DMS153 (cell line): ENCODE measurements at regions not wholly inside any gene's neighbourhood (a gene's known extent, or its start where the extent isn't known, plus 50 kb on each side); places are given as distances from the start of the nearest gene placed in this dataset.
"Not testable (repeated sequence)": the region's sequence is repeated elsewhere in the genome, so short reads cannot be mapped to it uniquely, and the experiment has no call there.

Source experiments
- DNase-seq: peaks from one replicate; lab custom pipeline; 2025; lab: John Stamatoyannopoulos, UW

- no peak for DNase-seq
These were observed 483.9 kb downstream of the OMA1 start for GRCh38 chr1:58062635-58063034.

- no peak for DNase-seq
These were observed 485.9 kb downstream of the OMA1 start for GRCh38 chr1:58060559-58061170.

- DNase-seq = no peak
These were observed 486.7 kb downstream of the OMA1 start for GRCh38 chr1:58059789-58060188.

GRCh38 chr1:58058323-58058722, 488.2 kb downstream of the OMA1 start:
- no peak for DNase-seq

GRCh38 chr1:58057826-58058225, 488.7 kb downstream of the OMA1 start:
- no peak for DNase-seq

- DNase-seq = not testable (repeated sequence)
These were observed 495.3 kb downstream of the OMA1 start for GRCh38 chr1:58051187-58051586.

GRCh38 chr1:58047265-58047858, 499.2 kb downstream of the OMA1 start:
- DNase-seq = no peak

- no peak for DNase-seq
These were observed 501.3 kb downstream of the OMA1 start for GRCh38 chr1:58045094-58045705.

GRCh38 chr1:58041621-58042020, 504.9 kb downstream of the OMA1 start:
- no peak for DNase-seq

GRCh38 chr1:58038574-58038973, 508.0 kb downstream of the OMA1 start:
- no peak for DNase-seq

GRCh38 chr1:58035523-58035922, 511.0 kb downstream of the OMA1 start:
- no peak for DNase-seq

GRCh38 chr1:58033311-58033710, 513.2 kb downstream of the OMA1 start:
- no peak for DNase-seq

- no peak for DNase-seq
These were observed 513.9 kb downstream of the OMA1 start for GRCh38 chr1:58032611-58033073.

GRCh38 chr1:58031416-58031815, 515.1 kb downstream of the OMA1 start:
- no peak for DNase-seq

GRCh38 chr1:58030456-58030855, 516.1 kb downstream of the OMA1 start:
- no peak for DNase-seq

GRCh38 chr1:58017641-58018040, 528.9 kb downstream of the OMA1 start:
- no peak for DNase-seq

- DNase-seq = no peak
These were observed 533.3 kb downstream of the OMA1 start for GRCh38 chr1:58013237-58013636.

GRCh38 chr1:58011978-58012377, 534.5 kb downstream of the OMA1 start:
- DNase-seq = no peak

GRCh38 chr1:58006421-58007046, 540.0 kb downstream of the OMA1 start:
- DNase-seq = no peak

- DNase-seq = no peak
These were observed 541.3 kb downstream of the OMA1 start for GRCh38 chr1:58005212-58005611.

GRCh38 chr1:58003988-58004387, 542.5 kb downstream of the OMA1 start:
- DNase-seq = no peak

- no peak for DNase-seq
These were observed 543.5 kb downstream of the OMA1 start for GRCh38 chr1:58003059-58003458.

GRCh38 chr1:58000821-58001220, 545.7 kb downstream of the OMA1 start:
- no peak for DNase-seq
